ENCODE measurements at regions not wholly inside any gene's neighbourhood (a gene's known extent, or its start where the extent isn't known, plus 50 kb on each side); places are given as distances from the start of the nearest gene placed in this dataset.

DNA sequence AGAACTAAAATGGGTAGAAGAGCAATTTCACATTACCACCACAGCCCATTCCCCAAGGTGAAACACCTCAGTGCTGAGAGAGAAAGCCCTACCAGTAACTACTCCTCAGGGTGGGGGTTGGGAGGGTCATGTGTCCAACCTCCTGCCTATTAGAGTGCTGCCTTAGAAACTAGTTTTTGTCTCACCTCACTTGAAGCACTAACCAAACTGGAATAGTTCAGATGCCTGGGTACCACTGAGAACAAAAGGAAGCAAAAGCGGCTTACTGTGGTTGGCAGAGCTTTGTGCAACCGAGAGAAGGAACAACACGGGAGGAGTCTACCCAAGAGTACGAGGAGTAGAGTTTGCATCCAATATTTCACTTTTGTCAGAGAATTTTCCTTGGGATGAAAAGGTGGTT lies 1207.5 kb upstream of the ADGRL2 start:
- Histone ChIP-seq H3K36me3 (no peaks in the 10 kb centered on the region), H3K9me3 (peaks cover 3% of the 10 kb centered on the region), H3K27ac (no peak overlapping the region), H3K27me3 (replicated peaks; ENCODE audit: insufficient read depth) (no peaks in the 10 kb centered on the region), H3K4me1 (ENCODE audit: control insufficient read depth in 1 of 2, low read depth in 2 of 2) (no peaks in the 10 kb centered on the region), H3K4me3 (no peak overlapping the region)
- no peak for DNase-seq (ENCODE audit: low spot score)
- no peak for ATAC-seq (ENCODE audit: insufficient number of reproducible peaks, low FRiP score, low read depth)
- TF ChIP-seq, protein P1, sequence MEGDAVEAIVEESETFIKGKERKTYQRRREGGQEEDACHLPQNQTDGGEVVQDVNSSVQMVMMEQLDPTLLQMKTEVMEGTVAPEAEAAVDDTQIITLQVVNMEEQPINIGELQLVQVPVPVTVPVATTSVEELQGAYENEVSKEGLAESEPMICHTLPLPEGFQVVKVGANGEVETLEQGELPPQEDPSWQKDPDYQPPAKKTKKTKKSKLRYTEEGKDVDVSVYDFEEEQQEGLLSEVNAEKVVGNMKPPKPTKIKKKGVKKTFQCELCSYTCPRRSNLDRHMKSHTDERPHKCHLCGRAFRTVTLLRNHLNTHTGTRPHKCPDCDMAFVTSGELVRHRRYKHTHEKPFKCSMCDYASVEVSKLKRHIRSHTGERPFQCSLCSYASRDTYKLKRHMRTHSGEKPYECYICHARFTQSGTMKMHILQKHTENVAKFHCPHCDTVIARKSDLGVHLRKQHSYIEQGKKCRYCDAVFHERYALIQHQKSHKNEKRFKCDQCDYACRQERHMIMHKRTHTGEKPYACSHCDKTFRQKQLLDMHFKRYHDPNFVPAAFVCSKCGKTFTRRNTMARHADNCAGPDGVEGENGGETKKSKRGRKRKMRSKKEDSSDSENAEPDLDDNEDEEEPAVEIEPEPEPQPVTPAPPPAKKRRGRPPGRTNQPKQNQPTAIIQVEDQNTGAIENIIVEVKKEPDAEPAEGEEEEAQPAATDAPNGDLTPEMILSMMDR (IDR thresholded peaks at IDR 0.05), result no peak

GRCh38 chr1:80582980-80583379 lies 1217.8 kb upstream of the ADGRL2 start:
- no peaks in the 10 kb centered on the region for H3K36me3 ChIP-seq
- H3K4me1 ChIP-seq (ENCODE audit: control insufficient read depth in 1 of 2, low read depth in 2 of 2), result no peaks in the 10 kb centered on the region
- no peaks in the 10 kb centered on the region for H3K27me3 ChIP-seq (replicated peaks; ENCODE audit: insufficient read depth)
- H3K27ac ChIP-seq, result no peak overlapping the region
- ATAC-seq (ENCODE audit: insufficient number of reproducible peaks, low FRiP score, low read depth) (no peak), DNase-seq (ENCODE audit: low spot score) (no peak)
- H3K4me3 ChIP-seq, result no peak overlapping the region
- H3K9me3 ChIP-seq, result no peaks in the 10 kb centered on the region
- TF ChIP-seq, protein P1 (IDR thresholded peaks at IDR 0.05), result no peak

- TF ChIP-seq, protein P1 (IDR thresholded peaks at IDR 0.05), result no peak
- H3K4me3 ChIP-seq, result no peak overlapping the region
- H3K4me1 ChIP-seq (ENCODE audit: control insufficient read depth in 1 of 2, low read depth in 2 of 2), result no peaks in the 10 kb centered on the region
- H3K36me3 ChIP-seq, result no peaks in the 10 kb centered on the region
- H3K27me3 ChIP-seq (replicated peaks; ENCODE audit: insufficient read depth), result no peaks in the 10 kb centered on the region
- no peak overlapping the region for H3K27ac ChIP-seq
- no peak for ATAC-seq (ENCODE audit: insufficient number of reproducible peaks, low FRiP score, low read depth)
- no peaks in the 10 kb centered on the region for H3K9me3 ChIP-seq
- no peak for DNase-seq (ENCODE audit: low spot score)
Measured at GRCh38 chr1:80579055-80579454, 1221.7 kb upstream of the ADGRL2 start.

DNA sequence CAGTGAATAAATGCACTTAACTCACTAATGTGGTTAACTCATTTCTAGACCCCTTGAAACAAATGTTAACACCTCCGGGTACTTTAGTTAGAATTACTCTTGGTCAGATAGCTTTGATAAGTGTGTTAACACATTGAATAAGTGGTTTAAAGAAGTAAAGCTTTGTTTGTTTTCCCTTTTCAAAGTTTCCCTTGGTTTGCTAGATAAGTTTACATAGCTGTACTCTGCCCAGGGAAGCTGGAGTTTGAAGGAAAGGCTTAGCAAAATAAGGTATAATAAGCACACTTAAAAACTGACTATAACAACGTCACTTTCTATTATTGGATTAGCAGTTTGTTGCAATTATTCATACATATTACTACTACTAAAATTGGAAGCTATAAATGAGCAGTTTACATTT lies 1233.9 kb upstream of the ADGRL2 start:
- Histone ChIP-seq H3K27ac (no peak overlapping the region), H3K36me3 (no peaks in the 10 kb centered on the region)
- no peak for ATAC-seq (ENCODE audit: insufficient number of reproducible peaks, low FRiP score, low read depth)

GRCh38 chr1:80566123-80566522 lies 1234.6 kb upstream of the ADGRL2 start:
- H3K9me3 ChIP-seq, result no peaks in the 10 kb centered on the region
- H3K4me1 ChIP-seq (ENCODE audit: control insufficient read depth in 1 of 2, low read depth in 2 of 2), result no peaks in the 10 kb centered on the region
- DNase-seq (ENCODE audit: low spot score), result no peak
- TF ChIP-seq, protein P1 (IDR thresholded peaks at IDR 0.05), result no peak
- no peaks in the 10 kb centered on the region for H3K36me3 ChIP-seq
- no peaks in the 10 kb centered on the region for H3K27me3 ChIP-seq (replicated peaks; ENCODE audit: insufficient read depth)
- no peak overlapping the region for H3K27ac ChIP-seq
- ATAC-seq (ENCODE audit: insufficient number of reproducible peaks, low FRiP score, low read depth), result no peak
- H3K4me3 ChIP-seq, result no peak overlapping the region

More for the DNA sequence above, 1233.9 kb upstream of the ADGRL2 start:
- Histone ChIP-seq H3K4me3 (no peak overlapping the region), H3K4me1 (ENCODE audit: control insufficient read depth in 1 of 2, low read depth in 2 of 2) (no peaks in the 10 kb centered on the region), H3K27me3 (replicated peaks; ENCODE audit: insufficient read depth) (no peaks in the 10 kb centered on the region), H3K9me3 (no peaks in the 10 kb centered on the region)
- DNase-seq (ENCODE audit: low spot score), result no peak
- TF ChIP-seq, protein P1 (IDR thresholded peaks at IDR 0.05), result no peak
